COR-L47 (cell line): ENCODE measurements at regions not wholly inside any gene's neighbourhood (a gene's known extent, or its start where the extent isn't known, plus 50 kb on each side); places are given as distances from the start of the nearest gene placed in this dataset.
A peak's percentile ranks its signal among the peaks of the same experiment; 100 is the strongest.
"Not testable (repeated sequence)": the region's sequence is repeated elsewhere in the genome, so short reads cannot be mapped to it uniquely, and the experiment has no call there.

Source experiments
- DNase-seq: peaks from one replicate; lab custom pipeline; 2025; lab: John Stamatoyannopoulos, UW

DNA sequence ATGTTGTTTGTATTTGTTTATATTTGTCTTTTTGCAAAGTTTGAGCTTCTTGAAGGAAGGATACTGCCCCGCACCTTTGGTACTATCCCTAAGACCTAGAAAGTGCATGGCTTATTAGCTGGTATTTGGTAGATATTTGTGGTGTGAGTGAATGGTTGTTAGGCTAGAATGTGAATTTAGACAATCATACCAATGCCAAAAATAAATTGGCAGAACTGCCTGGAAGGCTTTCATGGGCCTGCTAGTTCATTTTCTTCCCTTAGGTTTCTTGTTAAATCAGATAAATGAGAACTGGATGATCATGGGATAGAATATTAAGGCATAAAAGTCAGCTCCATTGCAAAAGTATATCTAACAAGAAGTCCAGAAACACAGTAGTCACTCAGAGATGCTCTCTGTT lies 147.5 kb upstream of the TSLP start:
- DNase-seq = no peak

DNA sequence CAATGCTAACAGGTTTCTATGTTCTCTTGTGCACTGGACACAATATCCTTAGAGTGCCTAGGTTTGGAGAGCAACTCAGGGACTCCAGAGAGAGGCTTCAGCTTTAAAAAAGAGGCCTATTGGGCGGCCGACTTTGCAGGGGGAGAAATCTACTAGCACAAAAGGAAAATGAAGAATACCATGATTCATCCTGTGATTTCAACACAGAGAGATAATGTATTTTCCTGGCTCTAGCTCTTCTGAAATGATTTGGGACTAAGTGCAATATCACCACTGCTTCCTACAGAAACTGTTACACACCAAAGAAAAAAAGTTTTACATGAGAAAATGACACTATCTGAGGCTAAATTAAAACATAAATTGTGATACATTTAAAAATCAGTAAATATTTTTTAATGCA lies 146.1 kb upstream of the TSLP start:
- DNase-seq = no peak

DNA sequence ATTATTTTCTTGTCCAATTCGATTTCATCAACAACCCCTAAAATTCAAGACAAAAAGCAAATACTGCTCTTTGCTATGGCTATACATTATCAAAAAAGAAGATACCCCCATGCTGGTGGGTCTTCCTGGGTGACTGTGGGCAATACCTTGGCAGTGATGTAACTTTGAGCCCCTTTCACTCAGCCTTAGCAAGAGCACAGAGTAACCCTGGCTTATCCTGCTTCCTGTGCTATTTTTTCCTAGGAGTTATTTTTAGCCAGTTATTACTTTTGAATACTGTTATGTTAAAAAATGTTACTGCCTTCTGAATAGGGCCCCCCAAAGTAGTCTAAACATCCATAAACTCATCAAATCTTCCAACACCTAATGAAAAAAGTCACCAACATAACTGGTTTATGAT lies 145.6 kb upstream of the TSLP start:
- no peak for DNase-seq

DNA sequence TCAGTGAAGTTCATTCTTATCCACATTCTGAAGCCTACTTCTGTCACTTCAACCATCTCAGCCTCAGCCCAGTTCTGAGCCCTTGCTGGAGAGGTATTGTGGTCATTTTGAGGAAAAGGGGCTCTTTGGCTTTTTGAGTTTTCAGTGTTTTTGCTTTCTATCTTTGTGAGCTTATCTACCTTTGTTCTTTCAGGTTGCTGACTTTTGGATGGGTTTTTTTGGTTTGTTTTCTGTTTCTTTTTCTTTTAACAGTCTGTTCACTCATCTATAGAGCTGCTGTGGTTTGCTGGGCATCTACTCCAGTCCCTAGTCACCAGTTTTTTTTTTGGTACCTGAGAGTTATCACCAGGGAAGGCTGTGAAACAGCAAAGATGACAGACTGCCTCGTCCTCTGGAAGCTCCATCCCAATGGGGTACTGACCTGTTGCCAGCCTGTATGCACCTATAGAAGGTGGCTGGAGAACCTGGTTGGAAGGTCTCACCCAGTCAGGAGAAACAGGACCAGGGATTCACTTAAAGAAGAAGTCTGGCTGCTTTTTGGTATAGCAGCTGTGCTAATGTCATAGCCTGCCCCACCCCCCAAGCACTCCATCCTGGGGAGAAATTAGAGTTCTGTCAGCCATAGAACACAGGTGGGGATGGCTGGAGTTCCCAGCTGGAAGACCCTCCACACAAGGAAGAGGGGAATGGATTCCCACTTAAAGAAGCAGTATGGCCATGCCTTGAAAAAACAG lies 138.6 kb upstream of the TSLP start:
- DNase-seq = no peak

DNA sequence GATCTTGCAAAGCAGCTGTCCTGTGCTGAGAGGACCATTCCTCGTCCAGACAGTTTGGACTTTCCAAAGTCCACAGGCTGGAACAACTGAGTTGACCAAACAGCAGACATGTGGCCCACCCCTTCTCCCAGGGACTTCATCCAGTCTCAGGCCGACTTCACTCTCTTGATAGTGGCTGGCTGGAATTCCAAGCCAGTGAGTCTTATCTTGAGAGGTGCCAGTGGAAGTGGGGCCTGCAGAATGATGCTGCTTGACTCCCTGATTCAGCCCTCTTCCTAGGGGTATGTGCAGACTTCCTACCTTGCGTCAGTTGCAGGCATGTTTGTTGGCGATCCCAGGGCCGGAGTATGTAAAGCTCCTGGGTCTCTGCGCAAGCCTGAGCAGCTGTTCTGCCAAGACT lies 131.4 kb upstream of the TSLP start:
- no peak for DNase-seq

DNA sequence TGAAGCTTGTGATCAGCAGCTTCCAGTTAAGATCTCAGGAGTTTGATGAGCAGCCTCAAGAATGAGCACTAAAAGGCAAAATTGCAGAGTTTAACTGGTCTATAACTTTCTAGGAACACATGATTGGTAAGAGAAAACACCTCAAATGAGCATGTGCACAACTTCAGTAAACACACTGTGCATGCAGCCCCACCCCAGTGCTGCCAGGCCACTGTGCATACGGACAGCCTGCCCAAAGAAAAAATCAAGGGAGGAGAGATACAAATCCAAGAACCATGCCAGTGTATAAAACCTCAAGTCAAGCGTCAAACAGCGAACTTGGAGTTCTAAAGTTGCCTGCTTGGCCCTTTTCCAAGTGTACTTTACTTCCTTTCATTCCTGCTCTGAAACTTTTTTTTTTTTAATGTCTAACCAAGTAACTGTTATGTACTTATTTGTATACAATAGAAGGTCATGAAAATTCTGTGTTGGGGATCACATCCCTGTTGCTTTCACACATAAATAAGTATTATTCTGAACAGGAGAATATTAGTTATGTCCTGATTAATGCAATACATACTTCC lies 125.6 kb upstream of the TSLP start:
- no peak for DNase-seq

DNA sequence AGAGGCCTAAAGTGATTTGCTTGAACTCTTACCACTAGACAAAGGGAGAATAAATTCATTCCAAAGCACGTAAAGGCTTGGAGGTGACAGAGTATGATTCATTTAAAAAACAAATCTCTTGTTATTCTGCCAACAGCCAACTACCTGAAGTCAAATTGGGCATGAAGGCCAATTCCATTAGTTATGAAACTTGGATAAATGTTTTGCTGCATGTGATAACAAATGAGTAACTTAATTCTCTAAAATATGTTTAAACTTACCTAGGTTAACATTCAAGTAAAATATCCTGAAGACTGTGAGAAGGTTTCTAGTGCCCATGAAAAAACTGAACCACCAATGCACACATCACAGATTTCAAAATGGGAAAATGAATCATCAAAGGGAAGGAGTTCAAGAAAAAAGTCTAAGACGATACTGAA lies 120.1 kb upstream of the TSLP start:
- DNase-seq = no peak

DNA sequence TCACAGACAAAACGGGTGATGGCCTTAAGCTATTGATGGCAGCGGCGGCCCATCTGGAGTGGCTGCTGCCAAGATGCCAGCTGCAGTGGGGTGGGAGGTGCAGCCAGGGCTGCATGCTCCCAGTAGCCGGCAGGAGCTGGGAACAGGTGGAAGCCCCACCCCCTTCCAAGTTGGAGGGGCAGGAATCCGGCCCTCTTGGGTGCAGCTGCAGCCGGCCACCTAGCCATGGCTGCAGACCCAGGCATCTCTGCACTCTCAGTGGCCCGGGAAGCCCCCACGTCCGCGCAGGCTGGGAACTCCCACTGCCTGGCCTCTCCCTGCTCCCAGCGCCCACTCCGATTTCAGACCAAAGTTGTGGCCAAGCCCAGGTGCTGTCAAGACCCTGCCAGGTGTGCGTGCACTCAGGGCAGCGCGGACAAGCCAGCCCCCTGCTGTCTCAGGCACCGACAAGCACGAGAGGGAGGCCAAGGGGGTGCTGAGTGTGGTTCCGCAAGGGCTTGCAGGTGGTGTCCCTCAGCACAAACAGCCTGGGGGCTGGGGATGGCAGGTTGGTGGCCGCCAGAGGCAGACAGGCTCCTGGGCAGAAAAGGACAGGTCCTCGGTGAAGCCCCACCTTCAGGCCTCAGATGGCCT lies 115.1 kb upstream of the TSLP start:
- DNase-seq = peak; percentile 7

DNA sequence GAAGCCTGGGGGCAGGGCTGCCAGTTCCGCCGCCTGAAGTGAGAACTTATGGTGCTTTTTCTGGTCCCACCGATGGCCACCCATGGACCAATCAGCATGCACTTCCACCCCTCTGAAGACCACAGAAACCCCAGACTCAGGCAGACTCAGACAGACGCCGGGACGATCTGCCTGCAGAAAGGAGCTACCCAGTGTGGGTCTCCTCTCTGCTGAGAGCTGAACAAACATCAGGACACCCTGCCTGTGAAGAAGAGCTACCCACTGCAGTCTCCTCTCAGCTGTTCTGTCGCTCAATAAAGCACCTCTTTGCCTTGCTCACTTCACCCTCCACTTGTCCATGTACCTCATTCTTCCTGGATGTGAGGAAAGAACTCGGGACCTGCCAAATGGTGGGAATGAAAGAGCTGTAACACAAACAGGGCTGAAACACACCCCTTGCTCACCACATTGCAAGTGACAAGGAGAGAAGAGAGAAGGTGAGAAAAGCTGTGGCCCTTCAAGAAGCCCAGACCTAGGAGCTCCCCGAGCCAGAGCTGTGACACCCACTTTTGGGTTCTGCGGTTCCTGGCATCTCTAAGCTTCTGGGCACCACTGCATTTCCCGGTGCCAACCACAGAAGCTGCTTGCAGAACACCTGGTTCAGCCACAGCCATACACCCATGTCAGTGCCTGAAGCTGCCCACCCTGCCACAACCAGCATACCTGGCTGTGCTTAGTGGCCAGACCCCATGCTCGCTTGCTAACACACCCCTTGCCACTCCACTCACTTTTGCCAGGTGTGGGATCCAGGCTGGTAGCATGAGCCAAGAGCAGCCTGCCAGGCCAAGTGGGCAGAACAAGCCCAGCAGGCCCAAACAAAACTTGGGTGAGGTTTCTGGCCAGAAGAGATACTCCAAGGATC lies 114.3 kb upstream of the TSLP start:
- DNase-seq = no peak

DNA sequence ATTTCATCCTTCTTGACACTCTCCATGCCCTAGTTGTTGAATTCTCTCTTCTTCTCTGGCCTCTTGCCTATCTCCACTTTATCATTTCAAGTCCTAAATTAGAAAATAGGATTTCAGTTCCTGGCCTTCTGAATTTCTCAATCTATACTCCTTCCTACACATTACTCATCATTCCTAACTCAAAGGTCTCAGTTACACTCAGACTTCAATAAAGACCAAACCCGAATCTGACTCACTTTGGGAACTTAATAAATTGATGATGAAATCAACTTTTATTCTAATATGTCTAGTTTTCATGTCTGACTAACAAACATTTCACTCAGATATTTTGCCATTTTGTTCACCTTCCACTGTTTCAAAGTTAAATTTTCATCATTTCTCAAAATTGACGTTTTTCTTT lies 113.6 kb upstream of the TSLP start:
- no peak for DNase-seq

DNA sequence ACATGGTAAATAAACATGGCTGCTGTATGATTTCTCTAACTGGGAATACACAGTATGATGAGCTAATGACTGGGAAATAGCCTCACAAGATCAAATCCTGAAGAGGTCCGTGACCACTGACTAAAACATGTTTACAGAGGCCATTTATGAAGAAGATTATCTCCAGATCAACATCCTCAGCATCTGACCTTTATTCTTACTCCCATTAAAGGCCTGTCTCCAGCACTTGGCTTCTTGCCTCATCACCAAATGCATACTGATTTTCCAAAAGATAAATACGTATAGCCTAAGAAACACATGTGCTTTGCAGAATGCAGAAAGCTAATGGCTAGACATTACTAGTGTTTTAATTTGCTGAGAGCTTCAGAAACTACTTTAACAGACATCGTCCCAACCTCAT lies 108.0 kb upstream of the TSLP start:
- DNase-seq = no peak

DNA sequence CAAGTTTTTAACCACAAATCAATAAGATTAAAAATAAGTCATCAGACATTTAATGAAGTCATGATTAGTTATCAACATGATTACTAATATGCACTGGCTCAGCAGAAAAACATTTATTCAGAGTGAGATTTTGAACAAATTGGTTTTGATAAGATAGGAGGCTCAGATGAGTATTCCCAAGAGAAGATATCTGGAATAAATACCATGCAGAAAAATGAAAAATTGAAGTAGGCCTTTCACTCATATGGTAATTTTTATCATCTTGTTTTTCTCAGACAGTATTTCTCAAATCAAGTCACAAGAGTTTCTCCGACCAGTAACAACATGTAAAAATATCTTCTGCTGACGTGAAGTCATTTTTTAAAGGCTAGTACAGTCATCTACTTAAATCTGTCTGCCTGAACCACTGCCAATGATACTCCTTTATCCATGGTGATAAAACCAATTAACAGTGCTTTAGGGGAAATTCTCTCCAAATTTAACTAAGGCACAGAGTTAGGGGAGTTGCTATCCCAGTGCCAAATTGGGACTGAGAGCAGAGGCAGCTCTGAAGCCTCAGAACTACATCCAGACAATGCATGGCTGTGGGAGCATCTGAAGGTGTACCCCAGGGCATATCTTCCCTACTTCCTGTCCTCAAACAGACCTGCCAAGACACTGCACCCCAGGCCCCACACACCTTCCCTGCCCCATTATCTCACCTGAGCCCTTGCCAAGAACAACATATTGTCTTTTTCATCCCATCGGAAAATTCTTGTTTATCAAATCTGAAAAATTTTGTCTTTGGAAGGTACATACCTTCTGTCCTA lies 105.5 kb upstream of the TSLP start:
- no peak for DNase-seq

DNA sequence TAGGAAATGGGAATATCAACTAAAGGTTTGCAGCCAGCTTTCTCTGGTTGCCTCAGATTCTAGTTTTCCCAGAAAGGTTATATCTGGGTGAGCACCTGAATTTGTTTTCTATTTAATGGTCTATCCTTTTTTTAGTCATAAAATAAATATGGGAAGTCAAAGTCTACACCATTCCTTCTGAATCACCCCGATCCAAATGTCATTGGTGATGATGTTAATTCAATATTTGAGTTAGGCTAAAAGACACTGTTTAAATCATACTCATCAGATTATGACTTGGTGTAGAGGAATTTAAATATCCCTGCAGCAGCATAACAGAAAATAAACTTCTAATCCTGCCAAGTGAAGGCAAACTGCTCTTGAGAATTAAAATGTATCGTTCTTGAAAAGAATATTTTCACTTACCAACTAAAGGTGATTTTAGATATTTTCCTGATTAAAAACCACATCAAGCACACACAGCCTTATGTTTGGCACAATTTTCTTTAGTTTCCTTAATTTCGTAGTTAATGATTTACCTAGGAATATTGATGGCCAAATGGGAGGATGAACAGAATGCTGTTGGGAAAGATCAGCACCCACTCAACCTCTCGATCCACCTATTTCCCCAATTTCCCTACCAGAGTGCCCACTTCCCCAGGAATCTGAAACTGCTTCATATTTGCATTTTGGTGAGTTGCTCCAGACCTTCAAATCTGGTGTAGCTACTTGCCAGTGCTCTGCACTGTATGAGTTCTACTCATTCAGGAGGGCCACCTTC lies 103.1 kb upstream of the TSLP start:
- no peak for DNase-seq

DNA sequence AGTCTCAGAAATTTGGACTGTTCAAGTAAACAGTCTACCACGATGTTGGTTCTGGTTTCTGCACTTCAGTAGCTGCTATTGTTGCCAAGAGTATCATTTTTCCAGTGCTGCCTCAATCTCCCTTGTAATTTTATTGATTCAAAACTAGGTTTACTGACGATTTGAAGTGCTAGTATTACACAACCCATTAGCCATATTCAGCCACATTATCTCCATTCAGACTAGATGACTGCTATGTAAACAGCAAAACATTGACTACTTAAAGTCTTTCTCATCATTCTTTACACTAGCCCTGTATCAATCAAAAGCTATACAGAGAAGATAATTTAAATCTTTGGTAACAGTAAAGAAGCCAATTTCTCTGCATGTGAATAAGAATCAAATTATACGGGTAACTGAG lies 102.0 kb upstream of the TSLP start:
- DNase-seq = peak; percentile 13

DNA sequence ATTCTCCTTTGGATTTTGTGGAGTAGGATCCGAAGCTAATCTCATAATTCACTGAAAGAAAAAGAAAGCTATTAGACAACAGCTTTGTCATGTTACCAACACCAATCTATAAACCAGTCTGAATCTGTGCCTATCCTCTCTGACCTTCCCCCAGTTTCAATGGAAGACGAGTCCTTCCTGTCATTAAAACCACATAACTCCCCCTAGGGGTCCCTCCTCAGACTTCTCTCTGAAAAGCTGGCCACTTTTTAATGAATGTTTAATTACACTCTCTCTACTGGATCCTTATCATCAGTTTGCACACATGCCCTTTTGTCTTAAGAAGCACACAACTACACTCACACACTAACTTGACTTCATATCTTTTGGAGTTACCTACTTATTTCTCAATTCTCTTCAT lies 98.0 kb upstream of the TSLP start:
- no peak for DNase-seq

DNA sequence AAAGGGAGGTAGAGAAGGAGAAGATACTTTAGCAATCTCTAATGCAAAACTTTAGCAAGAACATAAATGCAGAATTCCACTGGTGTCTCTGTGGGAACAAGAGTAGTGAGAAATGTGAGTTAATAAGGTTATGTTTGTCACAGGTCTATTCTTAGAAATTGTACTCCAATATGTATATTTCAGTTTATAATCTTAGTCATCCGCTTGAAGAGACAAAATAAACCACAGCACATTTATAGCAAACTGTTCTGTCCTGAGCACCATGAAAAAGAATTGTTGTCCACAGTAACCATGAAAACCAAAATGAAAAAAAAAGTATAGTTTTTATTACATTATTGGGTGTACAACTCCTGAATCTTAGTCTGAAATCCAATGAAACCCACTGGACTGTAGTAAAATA lies 93.6 kb upstream of the TSLP start:
- DNase-seq = no peak

DNA sequence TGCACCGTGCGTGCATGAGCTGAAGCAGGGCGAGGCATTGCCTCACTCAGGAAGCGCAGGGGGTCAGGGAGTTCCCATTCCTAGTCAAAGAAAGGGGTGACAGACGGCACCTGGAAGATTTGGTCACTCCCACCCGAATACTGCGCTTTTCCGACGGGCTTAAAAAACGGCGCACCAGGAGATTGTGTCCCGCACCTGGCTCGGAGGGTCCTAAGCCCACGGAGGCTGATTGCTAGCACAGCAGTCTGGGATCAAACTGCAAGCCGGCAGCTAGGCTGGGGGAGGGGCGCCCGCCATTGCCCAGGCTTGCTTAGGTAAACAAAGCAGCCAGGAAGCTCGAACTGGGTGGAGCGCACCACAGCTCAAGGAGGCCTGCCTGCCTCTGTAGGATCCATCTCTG lies 85.6 kb upstream of the TSLP start:
- DNase-seq = not testable (repeated sequence)

DNA sequence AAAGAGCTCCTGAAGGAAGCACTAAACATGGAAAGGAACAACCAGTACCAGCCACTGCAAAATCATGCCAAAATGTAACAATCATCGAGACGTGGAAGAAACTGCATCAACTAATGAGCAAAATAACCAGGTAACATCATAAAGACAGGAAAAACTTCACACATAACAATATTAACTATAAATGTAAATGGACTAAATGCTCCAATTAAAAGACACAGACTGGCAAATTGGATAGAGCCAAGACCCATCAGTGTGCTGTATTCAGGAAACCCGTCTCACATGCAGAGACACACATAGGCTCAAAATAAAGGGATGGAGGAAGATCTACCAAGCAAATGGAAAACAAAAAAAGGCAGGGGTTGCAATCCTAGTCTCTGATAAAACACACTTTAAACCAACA lies 83.9 kb upstream of the TSLP start:
- not testable (repeated sequence) for DNase-seq

DNA sequence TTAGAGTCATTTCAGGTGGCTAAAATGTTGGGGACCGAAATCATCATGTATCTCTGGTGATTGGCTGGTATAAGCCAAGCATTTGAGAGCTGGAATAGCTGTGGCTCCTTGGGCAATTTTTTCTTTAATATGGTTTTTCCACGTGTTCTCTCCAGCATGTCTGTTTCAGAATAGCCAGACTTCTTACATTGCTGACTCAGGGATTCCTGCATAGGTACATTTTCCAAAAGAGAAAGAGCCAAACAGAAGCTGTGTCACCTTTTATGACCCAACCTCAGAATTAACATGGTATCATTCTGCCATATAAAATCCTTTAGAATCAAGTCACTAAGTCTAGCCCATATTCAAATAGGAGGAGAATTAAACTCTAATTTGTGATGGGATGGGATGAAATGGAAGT lies 74.8 kb upstream of the TSLP start:
- no peak for DNase-seq

DNA sequence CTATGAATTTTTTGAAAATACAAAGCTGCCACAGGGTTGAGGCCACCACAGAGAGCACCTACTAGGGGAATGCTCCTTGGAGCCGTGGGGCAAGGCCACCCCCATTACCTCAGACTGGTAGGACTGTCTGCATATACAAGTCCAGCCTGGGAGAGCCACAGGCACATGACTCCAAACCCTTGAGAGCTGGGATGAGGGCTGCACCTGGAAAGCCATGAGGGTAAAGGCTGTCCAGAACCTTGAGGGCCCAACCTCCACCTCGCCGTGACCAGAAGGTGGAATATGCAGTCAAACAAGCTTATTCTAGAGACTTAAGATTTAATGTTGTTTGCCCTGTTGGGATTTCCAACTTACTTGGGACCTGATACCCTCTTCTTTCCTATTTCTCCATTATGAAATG lies 69.5 kb upstream of the TSLP start:
- DNase-seq = no peak

DNA sequence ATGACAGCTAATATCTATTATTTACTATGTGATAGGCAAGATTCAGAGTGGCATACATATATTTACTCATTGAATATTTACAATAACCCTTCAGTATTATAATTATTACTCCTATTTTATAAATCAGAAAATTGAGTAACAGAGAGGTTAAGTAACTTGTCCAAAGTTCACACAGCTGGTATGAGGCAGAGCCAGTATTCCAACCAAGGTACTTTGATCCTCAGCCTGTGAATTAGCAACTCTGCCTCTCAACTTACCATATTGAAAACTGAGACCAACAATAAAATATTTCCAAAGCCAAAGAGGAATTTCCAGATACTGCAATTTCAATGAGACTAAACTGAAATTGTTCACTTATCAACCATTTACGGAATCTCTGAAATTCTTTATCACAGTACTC lies 67.9 kb upstream of the TSLP start:
- no peak for DNase-seq
